Osteoblast (primary cell): ENCODE measurements at regions not wholly inside any gene's neighbourhood (a gene's known extent, or its start where the extent isn't known, plus 50 kb on each side); places are given as distances from the start of the nearest gene placed in this dataset.
"Not testable (repeated sequence)": the region's sequence is repeated elsewhere in the genome, so short reads cannot be mapped to it uniquely, and the experiment has no call there.

Experiments
- DNase-seq: peaks from one replicate; pipeline ENCODE4 v3.0.0; 2011; ENCODE audit warnings: low spot score, mixed read lengths; ENCODE audit not compliant: insufficient read length; ENCODE audit errors: missing footprints
- H2AFZ ChIP-seq: 2 replicates; pipeline ENCODE4 v1.6.0; 2011; ENCODE audit warnings: mild to moderate bottlenecking, low read length
- H3K27ac ChIP-seq: 2 replicates; pipeline ENCODE4 v1.5.1; 2011; ENCODE audit warnings: mild to moderate bottlenecking, low read depth, low read length, moderate library complexity
- H3K27me3 ChIP-seq: 2 replicates; pipeline ENCODE4 v1.6.0; 2012; ENCODE audit warnings: mild to moderate bottlenecking, control low read depth, inconsistent platforms, low read length, moderate library complexity; ENCODE audit not compliant: insufficient read depth
- H3K36me3 ChIP-seq: 2 replicates; pipeline ENCODE4 v1.5.1; 2011; ENCODE audit warnings: mild to moderate bottlenecking, low read length, control low read depth, moderate library complexity; ENCODE audit not compliant: insufficient read depth
- H3K4me1 ChIP-seq: 2 replicates; pipeline ENCODE4 v1.5.1; 2011; ENCODE audit warnings: mild to moderate bottlenecking, low read length, control low read depth, moderate library complexity; ENCODE audit not compliant: insufficient read depth
- H3K4me2 ChIP-seq: 2 replicates; pipeline ENCODE4 v1.6.0; 2011; ENCODE audit warnings: mild to moderate bottlenecking, low read length; ENCODE audit not compliant: insufficient read depth
- H3K4me3 ChIP-seq: fragments of 200-600 bp; sonication (generic); 3 replicates; pipeline ENCODE4 v1.5.1; 2012; ENCODE audit warnings: mild to moderate bottlenecking, low read length, inconsistent platforms; ENCODE audit not compliant: insufficient read depth
- H3K79me2 ChIP-seq: 2 replicates; pipeline ENCODE4 v1.6.0; 2012; ENCODE audit warnings: mild to moderate bottlenecking, low read length, control low read depth, inconsistent platforms; ENCODE audit not compliant: insufficient read depth
- H3K9me3 ChIP-seq: 2 replicates; pipeline ENCODE4 v1.5.1; 2011; ENCODE audit warnings: low read depth, low read length, control low read depth
- H4K20me1 ChIP-seq: 2 replicates; pipeline ENCODE4 v1.6.0; 2012; ENCODE audit warnings: mild to moderate bottlenecking, low read length, control low read depth; ENCODE audit not compliant: insufficient read depth
- TF ChIP-seq, protein P1 (sequence below): IDR thresholded peaks from 2 replicates; pipeline ENCODE4 v1.5.1; 2011; ENCODE audit warnings: mild to moderate bottlenecking, low read depth, low read length, moderate library complexity; ENCODE audit errors: extremely low read depth

DNA sequence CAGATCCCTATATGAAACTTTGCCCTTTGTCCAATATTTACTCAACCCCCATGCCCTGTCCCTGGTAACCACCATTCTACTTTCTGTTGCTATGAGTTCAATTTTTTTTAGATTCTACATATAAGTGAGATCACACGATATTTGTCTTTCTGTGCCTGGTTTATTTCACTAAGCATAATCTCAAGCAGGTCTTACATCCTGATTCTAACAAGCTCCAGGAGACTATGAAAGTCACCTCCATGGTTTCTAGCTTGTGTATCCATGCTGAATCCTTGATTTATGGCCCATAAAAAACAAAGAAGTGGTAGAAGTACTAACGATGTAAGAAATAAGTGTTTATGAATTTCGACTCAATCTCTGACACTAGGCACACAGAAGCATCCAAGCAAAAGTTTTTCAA is 68.0 kb downstream of the OR5AK2 start:
- Histone ChIP-seq H3K9me3 (no peaks in the 10 kb centered on the region), H3K79me2 (no peaks in the 10 kb centered on the region), H3K4me2 (no peak overlapping the region), H3K4me3 (no peak overlapping the region), H2AFZ (no peak overlapping the region), H3K4me1 (no peaks in the 10 kb centered on the region), H3K27me3 (no peaks in the 10 kb centered on the region), H3K36me3 (no peaks in the 10 kb centered on the region), H3K27ac (no peak overlapping the region), H4K20me1 (no peaks in the 10 kb centered on the region)
- no peak for DNase-seq
- TF ChIP-seq, protein P1, sequence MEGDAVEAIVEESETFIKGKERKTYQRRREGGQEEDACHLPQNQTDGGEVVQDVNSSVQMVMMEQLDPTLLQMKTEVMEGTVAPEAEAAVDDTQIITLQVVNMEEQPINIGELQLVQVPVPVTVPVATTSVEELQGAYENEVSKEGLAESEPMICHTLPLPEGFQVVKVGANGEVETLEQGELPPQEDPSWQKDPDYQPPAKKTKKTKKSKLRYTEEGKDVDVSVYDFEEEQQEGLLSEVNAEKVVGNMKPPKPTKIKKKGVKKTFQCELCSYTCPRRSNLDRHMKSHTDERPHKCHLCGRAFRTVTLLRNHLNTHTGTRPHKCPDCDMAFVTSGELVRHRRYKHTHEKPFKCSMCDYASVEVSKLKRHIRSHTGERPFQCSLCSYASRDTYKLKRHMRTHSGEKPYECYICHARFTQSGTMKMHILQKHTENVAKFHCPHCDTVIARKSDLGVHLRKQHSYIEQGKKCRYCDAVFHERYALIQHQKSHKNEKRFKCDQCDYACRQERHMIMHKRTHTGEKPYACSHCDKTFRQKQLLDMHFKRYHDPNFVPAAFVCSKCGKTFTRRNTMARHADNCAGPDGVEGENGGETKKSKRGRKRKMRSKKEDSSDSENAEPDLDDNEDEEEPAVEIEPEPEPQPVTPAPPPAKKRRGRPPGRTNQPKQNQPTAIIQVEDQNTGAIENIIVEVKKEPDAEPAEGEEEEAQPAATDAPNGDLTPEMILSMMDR: no peak

DNA sequence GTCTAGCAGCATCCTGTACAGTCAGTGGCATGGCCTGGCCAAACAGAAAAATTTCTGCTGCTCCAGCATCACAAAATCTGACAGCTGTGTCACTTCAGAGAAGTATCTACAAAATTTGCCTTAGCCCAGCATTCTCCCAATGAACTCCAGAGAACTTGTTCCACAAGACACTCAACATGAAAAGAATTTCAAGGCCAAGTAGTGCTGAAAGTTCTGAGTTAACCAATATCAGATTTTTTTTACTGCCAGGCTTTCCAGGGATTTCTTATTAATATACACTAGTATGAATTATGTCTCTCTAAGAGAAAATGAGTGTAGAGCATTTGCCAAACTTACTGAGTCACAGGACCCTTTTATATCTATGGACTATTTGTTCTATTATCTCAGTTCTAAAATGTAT is 68.8 kb downstream of the OR5AK2 start:
- Histone ChIP-seq H3K79me2 (no peaks in the 10 kb centered on the region), H2AFZ (no peak overlapping the region), H3K9me3 (no peaks in the 10 kb centered on the region), H4K20me1 (no peaks in the 10 kb centered on the region), H3K27ac (no peak overlapping the region), H3K36me3 (no peaks in the 10 kb centered on the region), H3K4me3 (no peak overlapping the region), H3K27me3 (no peaks in the 10 kb centered on the region), H3K4me2 (no peak overlapping the region), H3K4me1 (no peaks in the 10 kb centered on the region)
- DNase-seq: no peak
- TF ChIP-seq, protein P1: no peak

DNA sequence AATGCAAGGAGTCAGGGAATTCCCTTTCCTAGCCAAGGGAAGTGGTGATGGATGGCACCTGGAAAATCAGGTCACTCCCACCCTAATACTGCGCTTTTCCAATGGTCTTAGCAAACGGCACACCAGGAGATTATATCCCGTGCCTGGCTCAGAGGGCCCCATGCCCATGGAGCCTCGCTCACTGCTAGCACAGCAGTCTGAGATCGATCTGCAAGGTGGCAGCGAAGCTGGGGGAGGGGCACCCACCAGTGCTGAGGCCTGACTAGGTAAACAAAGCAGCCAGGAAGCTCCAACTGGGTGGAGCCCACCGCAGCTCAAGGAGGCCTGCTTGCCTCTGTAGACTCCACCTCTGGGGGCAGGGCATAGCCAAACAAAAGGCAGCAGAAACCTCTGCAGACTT is 74.2 kb downstream of the OR5AK2 start:
- H3K79me2 ChIP-seq, H3K4me1 ChIP-seq, DNase-seq, H3K36me3 ChIP-seq, H2AFZ ChIP-seq, H3K4me2 ChIP-seq, H4K20me1 ChIP-seq, H3K27me3 ChIP-seq, H3K9me3 ChIP-seq, H3K27ac ChIP-seq, H3K4me3 ChIP-seq: not testable (repeated sequence)

DNA sequence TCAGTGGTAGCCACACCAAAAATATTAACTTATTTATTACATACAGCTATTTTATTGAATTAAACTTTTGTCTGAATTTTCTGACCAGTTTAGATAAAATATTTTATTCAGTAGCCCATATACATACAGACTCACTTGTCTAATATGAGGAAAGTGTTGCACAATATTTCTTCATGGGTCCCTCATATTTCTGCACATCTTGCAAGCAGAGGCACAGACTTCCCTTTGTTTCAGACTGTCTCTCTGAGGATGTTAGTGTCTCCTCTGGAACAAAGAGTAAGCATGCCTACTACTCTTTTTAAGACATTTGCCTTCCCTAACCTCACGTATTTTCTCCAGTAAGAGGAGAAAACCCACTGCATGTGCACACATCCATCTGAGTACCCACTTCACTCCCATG is 81.2 kb downstream of the OR5AK2 start:
- H3K79me2 ChIP-seq: no peaks in the 10 kb centered on the region
- no peaks in the 10 kb centered on the region for H3K36me3 ChIP-seq
- H3K4me3 ChIP-seq: no peak overlapping the region
- TF ChIP-seq, protein P1: no peak
- H2AFZ ChIP-seq: no peak overlapping the region
- DNase-seq: no peak
- H3K9me3 ChIP-seq: no peaks in the 10 kb centered on the region
- H4K20me1 ChIP-seq: no peaks in the 10 kb centered on the region
- H3K27ac ChIP-seq: no peak overlapping the region
- peaks cover 15% of the 10 kb centered on the region for H3K4me1 ChIP-seq
- no peaks in the 10 kb centered on the region for H3K27me3 ChIP-seq
- H3K4me2 ChIP-seq: no peak overlapping the region

DNA sequence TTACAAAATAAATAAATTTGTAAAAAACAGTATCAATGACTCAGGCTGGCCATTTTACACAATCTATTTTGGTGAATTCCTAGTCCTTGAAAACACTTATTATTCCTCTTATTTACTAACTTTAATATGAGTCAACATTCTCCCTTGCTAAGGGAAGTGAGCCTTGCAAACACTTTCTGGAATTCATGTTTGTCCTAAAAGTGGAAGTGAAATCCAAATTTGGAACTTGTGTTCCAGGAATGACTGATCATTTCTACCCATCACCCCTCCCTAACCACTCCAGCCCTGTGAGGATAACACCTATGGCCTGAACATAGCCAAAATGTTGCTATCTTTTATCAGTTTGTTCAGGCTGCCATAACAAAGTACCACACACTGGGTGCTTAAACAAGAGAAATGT is 83.1 kb downstream of the OR5AK2 start:
- H3K9me3 ChIP-seq: no peaks in the 10 kb centered on the region
- TF ChIP-seq, protein P1: no peak
- no peak overlapping the region for H2AFZ ChIP-seq
- H3K27me3 ChIP-seq: no peaks in the 10 kb centered on the region
- no peaks in the 10 kb centered on the region for H3K79me2 ChIP-seq
- no peak for DNase-seq
- peak overlapping the region; percentile 45 for H3K27ac ChIP-seq
- H3K4me3 ChIP-seq: no peak overlapping the region
- H3K4me2 ChIP-seq: peak overlapping the region; percentile 6
- H4K20me1 ChIP-seq: no peaks in the 10 kb centered on the region
- no peaks in the 10 kb centered on the region for H3K36me3 ChIP-seq
- peaks cover 15% of the 10 kb centered on the region for H3K4me1 ChIP-seq
